Neuronal stem cell (in vitro differentiated cells): ENCODE measurements at regions not wholly inside any gene's neighbourhood (a gene's known extent, or its start where the extent isn't known, plus 50 kb on each side); places are given as distances from the start of the nearest gene placed in this dataset.
A peak's percentile ranks its signal among the peaks of the same experiment; 100 is the strongest.
"Not testable (repeated sequence)": the region's sequence is repeated elsewhere in the genome, so short reads cannot be mapped to it uniquely, and the experiment has no call there.

ENCODE experiments used
- DNase-seq: peaks from one replicate; pipeline ENCODE4 v3.0.0-alpha.2; 2013; ENCODE audit warnings: low spot score
- H2AFZ ChIP-seq: one replicate; pipeline ENCODE4 v1.6.1; 2013; ENCODE audit warnings: mild to moderate bottlenecking, low read length, inconsistent platforms
- H2AK5ac ChIP-seq: 2 replicates; pipeline ENCODE4 v1.6.1; 2013; ENCODE audit warnings: low read depth, mild to moderate bottlenecking, inconsistent platforms, low read length, moderate library complexity, mixed read lengths
- H2BK120ac ChIP-seq: 2 replicates; pipeline ENCODE4 v1.6.1; 2013; ENCODE audit warnings: low read depth, mild to moderate bottlenecking, inconsistent platforms, low read length, moderate library complexity, mixed read lengths
- H2BK12ac ChIP-seq: one replicate; pipeline ENCODE4 v1.6.1; 2013; ENCODE audit warnings: low read length, inconsistent platforms
- H2BK15ac ChIP-seq: 2 replicates; pipeline ENCODE4 v1.6.1; 2013; ENCODE audit warnings: mild to moderate bottlenecking, low read length, inconsistent platforms, mixed read lengths
- H2BK5ac ChIP-seq: one replicate; pipeline ENCODE4 v1.6.1; 2013; ENCODE audit warnings: inconsistent platforms, mild to moderate bottlenecking, low read length, moderate library complexity
- H3K14ac ChIP-seq: one replicate; pipeline ENCODE4 v1.6.1; 2013; ENCODE audit warnings: low read length, inconsistent platforms
- H3K18ac ChIP-seq: 2 replicates; pipeline ENCODE4 v1.6.1; 2013; ENCODE audit warnings: low read length, inconsistent platforms
- H3K23ac ChIP-seq: 2 replicates; pipeline ENCODE4 v1.6.1; 2013; ENCODE audit warnings: low read depth, mild to moderate bottlenecking, mixed read lengths, low read length, inconsistent platforms; ENCODE audit not compliant: poor library complexity
- H3K27ac ChIP-seq: replicated peaks from 3 replicates; pipeline ENCODE4 v1.5.1; 2013; ENCODE audit warnings: low read length, inconsistent platforms
- H3K27me3 ChIP-seq, 3 experiments: 2 replicates each; pipeline ENCODE4 v1.6.1; 2013; ENCODE audit warnings: low read length in 3 of 3, mild to moderate bottlenecking in 2 of 3, inconsistent platforms in 1 of 3, low read depth in 1 of 3, mixed read lengths in 1 of 3, moderate library complexity in 1 of 3; ENCODE audit not compliant: control insufficient read depth in 3 of 3, insufficient read depth in 3 of 3
- H3K36me3 ChIP-seq, 2 donors: replicated peaks in 1 of 2; 2 replicates each; pipeline ENCODE4 v1.6.1; 2013; ENCODE audit warnings: low read length in 2 of 2; ENCODE audit not compliant: control insufficient read depth in 2 of 2, insufficient read depth in 2 of 2
- H3K4ac ChIP-seq: 2 replicates; pipeline ENCODE4 v1.6.1; 2013; ENCODE audit warnings: inconsistent platforms, mild to moderate bottlenecking, low read length, moderate library complexity
- H3K4me1 ChIP-seq, 2 donors: 1 replicate in 1 of 2; 2 replicates in 1 of 2; pipeline ENCODE4 v1.6.1; 2013; ENCODE audit warnings: low read length in 2 of 2, low read depth in 1 of 2; ENCODE audit not compliant: control insufficient read depth in 2 of 2, insufficient read depth in 1 of 2
- H3K4me2 ChIP-seq: one replicate; pipeline ENCODE4 v1.6.1; 2013; ENCODE audit warnings: mild to moderate bottlenecking, low read length, inconsistent platforms; ENCODE audit not compliant: insufficient read depth, poor library complexity, severe bottlenecking
- H3K4me3 ChIP-seq, 2 donors: 2 replicates each; pipeline ENCODE4 v1.5.1; 2013; ENCODE audit warnings: low read length in 2 of 2, mild to moderate bottlenecking in 2 of 2, inconsistent platforms in 1 of 2, moderate library complexity in 1 of 2
- H3K79me1 ChIP-seq: one replicate; pipeline ENCODE4 v1.6.1; 2013; ENCODE audit warnings: low read depth, mild to moderate bottlenecking, inconsistent platforms, low read length, moderate library complexity
- H3K9ac ChIP-seq: one replicate; pipeline ENCODE4 v1.6.1; 2013; ENCODE audit warnings: mild to moderate bottlenecking, low read depth, low read length, inconsistent platforms; ENCODE audit not compliant: poor library complexity
- H3K9me3 ChIP-seq, 2 donors: replicated peaks in 1 of 2; 2 replicates each; pipeline versions ENCODE3 to v1.6.1; 2013; ENCODE audit warnings: low read length in 2 of 2, mild to moderate bottlenecking in 2 of 2, inconsistent platforms in 1 of 2, low read depth in 1 of 2, mixed read lengths in 1 of 2, moderate library complexity in 1 of 2; ENCODE audit not compliant: control insufficient read depth in 2 of 2, insufficient read depth in 1 of 2
- H4K8ac ChIP-seq: one replicate; pipeline ENCODE4 v1.6.1; 2013; ENCODE audit warnings: low read depth, mild to moderate bottlenecking, inconsistent platforms, low read length, moderate library complexity
- H4K91ac ChIP-seq: one replicate; pipeline ENCODE4 v1.6.1; 2013; ENCODE audit warnings: low read length, low read depth, mild to moderate bottlenecking, inconsistent platforms; ENCODE audit not compliant: poor library complexity
- WGBS, 2 donors: extraction: QIAGEN DNeasy Blood & Tissue Kit; methylation state at CpG; one replicate each; pipeline ENCODE4 v1.1.7; 2013; ENCODE audit warnings: missing lambda C conversion rate in 2 of 2, mixed read lengths in 1 of 2; ENCODE audit not compliant: insufficient read length in 2 of 2, insufficient replicate concordance in 1 of 2; ENCODE audit errors: extremely low coverage in 2 of 2; 5-methylcytosine and 5-hydroxymethylcytosine counted together

GRCh38 chr5:71384706-71385105, 70.7 kb upstream of the BDP1 start:
- Histone ChIP-seq H3K14ac (no peak overlapping the region), H3K36me3 (no peaks in the 10 kb centered on the region), H3K27me3 (no peaks in the 10 kb centered on the region), H2AFZ (no peak overlapping the region), H2BK120ac (no peak overlapping the region), H3K23ac (no peak overlapping the region), H3K4me3 (no peak overlapping the region), H4K8ac (no peak overlapping the region), H3K18ac (no peak overlapping the region), H2BK5ac (no peak overlapping the region), H3K4me2 (no peak overlapping the region), H3K4me1 (no peaks in the 10 kb centered on the region), H2BK12ac (no peak overlapping the region), H3K9ac (no peak overlapping the region), H2AK5ac (no peak overlapping the region), H3K79me1 (no peaks in the 10 kb centered on the region), H3K27ac (no peak overlapping the region), H3K4ac (no peak overlapping the region), H2BK15ac (no peak overlapping the region), H4K91ac (no peak overlapping the region), H3K9me3 (no peaks in the 10 kb centered on the region)
- no CpG with 5 or more reads among the region's 1 CpG for WGBS, 2 donors
- no peak for DNase-seq

- not testable (repeated sequence) for H3K14ac ChIP-seq, H3K36me3 ChIP-seq, H4K91ac ChIP-seq, H2AK5ac ChIP-seq, H3K18ac ChIP-seq, H3K23ac ChIP-seq, H3K4me3 ChIP-seq, DNase-seq, H3K4me2 ChIP-seq, H3K79me1 ChIP-seq, H3K4me1 ChIP-seq, H2BK15ac ChIP-seq, H2BK5ac ChIP-seq, H3K27ac ChIP-seq, H2AFZ ChIP-seq, H3K27me3 ChIP-seq, H2BK120ac ChIP-seq, H2BK12ac ChIP-seq, H3K4ac ChIP-seq, H3K9ac ChIP-seq, H4K8ac ChIP-seq, H3K9me3 ChIP-seq
- no CpG with 5 or more reads among the region's 9 CpGs for WGBS, 2 donors
Measured at GRCh38 chr5:71385208-71385607, 70.2 kb upstream of the BDP1 start.

GRCh38 chr5:71388184-71388583, 67.3 kb upstream of the BDP1 start:
- not testable (repeated sequence) for H3K4me2 ChIP-seq, H3K14ac ChIP-seq, H3K23ac ChIP-seq, H3K9ac ChIP-seq, H4K8ac ChIP-seq, H3K36me3 ChIP-seq, H2AFZ ChIP-seq, DNase-seq, H3K4ac ChIP-seq, H2BK5ac ChIP-seq, H3K4me1 ChIP-seq, H2AK5ac ChIP-seq, H2BK15ac ChIP-seq, H4K91ac ChIP-seq, H3K9me3 ChIP-seq, H3K4me3 ChIP-seq, H2BK120ac ChIP-seq, H3K27ac ChIP-seq, H3K79me1 ChIP-seq, H2BK12ac ChIP-seq, H3K27me3 ChIP-seq, H3K18ac ChIP-seq
- whole genome bisulfite sequencing, 2 donors, result no CpG with 5 or more reads among the region's 4 CpGs

GRCh38 chr5:71398400-71398799, 57.1 kb upstream of the BDP1 start:
- H3K18ac ChIP-seq, H3K27me3 ChIP-seq, H2BK120ac ChIP-seq, H3K23ac ChIP-seq, H3K79me1 ChIP-seq, H3K14ac ChIP-seq, H3K4me2 ChIP-seq, H2BK12ac ChIP-seq, H2BK15ac ChIP-seq, H3K36me3 ChIP-seq, H4K8ac ChIP-seq, H2AK5ac ChIP-seq, H3K9ac ChIP-seq, H3K4me1 ChIP-seq, H4K91ac ChIP-seq, H3K9me3 ChIP-seq, H3K27ac ChIP-seq, H2BK5ac ChIP-seq, H3K4ac ChIP-seq: not testable (repeated sequence)
- no CpG with 5 or more reads among the region's 8 CpGs for WGBS, 2 donors
- Histone ChIP-seq H2AFZ (peak overlapping the region; percentile 52), H3K4me3 (peak overlapping the region in 1 of 2 donors; percentile 5)
- peak; percentile 8 for DNase-seq
